GM12872 (cell line): ENCODE measurements at regions not wholly inside any gene's neighbourhood (a gene's known extent, or its start where the extent isn't known, plus 50 kb on each side); places are given as distances from the start of the nearest gene placed in this dataset.

Experiments
- TF ChIP-seq, protein P1 (sequence below): IDR thresholded peaks from 3 replicates; pipeline ENCODE4 v1.5.1; 2011; ENCODE audit warnings: low read depth, mild to moderate bottlenecking, low read length, moderate library complexity; ENCODE audit not compliant: insufficient read depth

DNA sequence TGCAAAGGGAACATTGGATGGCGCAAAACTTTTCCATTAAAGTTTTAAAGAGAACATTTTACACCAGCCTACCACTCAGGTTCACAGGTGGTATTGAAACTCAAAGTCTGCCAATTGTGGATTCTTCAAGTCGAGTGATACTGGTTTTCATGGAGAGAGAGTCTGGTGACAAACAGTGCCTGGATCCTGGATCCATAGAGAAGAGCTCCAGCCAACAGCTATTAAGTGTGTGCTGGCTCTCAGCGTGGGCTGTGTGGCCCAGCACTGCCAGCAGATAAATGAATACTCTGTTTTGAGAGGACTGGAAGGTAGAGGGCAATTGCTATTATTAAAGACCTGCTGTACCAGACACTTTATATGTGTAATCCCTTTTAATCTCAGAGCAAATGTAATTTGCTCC is 118.9 kb upstream of the SYT6 start:
- TF ChIP-seq, protein P1, sequence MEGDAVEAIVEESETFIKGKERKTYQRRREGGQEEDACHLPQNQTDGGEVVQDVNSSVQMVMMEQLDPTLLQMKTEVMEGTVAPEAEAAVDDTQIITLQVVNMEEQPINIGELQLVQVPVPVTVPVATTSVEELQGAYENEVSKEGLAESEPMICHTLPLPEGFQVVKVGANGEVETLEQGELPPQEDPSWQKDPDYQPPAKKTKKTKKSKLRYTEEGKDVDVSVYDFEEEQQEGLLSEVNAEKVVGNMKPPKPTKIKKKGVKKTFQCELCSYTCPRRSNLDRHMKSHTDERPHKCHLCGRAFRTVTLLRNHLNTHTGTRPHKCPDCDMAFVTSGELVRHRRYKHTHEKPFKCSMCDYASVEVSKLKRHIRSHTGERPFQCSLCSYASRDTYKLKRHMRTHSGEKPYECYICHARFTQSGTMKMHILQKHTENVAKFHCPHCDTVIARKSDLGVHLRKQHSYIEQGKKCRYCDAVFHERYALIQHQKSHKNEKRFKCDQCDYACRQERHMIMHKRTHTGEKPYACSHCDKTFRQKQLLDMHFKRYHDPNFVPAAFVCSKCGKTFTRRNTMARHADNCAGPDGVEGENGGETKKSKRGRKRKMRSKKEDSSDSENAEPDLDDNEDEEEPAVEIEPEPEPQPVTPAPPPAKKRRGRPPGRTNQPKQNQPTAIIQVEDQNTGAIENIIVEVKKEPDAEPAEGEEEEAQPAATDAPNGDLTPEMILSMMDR: no peak

DNA sequence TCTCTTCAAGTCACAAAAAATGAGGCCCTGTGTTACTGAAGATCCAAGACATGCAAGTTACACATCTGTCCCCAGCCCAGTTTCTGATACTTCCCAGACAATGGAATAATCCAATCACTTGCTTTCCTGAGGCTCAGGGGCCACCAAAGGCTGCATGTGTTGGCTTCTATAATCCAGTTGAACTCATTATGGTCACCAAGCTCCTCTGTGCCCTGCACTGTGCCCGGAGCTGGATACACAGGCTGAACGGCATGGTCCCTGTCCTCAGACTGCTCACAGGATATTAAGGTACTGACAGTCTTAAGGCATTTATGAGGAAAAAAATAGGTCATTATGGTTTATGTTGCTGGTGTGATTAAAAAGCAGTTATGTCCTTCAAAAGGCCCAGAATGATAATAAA is 117.0 kb upstream of the SYT6 start:
- TF ChIP-seq, protein P1: no peak

DNA sequence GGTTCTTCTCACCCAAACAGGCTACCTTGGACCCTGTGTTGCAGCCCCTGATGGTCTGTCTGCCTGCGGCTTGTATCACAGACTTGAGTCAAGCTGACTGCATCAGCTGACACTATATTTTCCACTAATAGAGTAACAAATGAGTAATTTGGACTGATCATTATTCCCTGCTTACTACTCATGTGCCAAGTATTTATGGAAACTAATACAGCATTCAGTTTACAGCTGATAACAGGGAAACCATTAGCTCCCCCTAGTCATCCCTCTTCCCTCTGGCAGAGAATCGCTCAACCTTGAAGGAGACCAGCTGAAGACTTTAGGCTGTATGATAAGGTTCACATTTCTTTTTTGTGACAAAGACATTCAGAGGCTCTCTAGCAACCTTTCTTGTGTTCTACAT is 116.6 kb upstream of the SYT6 start:
- TF ChIP-seq, protein P1: no peak

DNA sequence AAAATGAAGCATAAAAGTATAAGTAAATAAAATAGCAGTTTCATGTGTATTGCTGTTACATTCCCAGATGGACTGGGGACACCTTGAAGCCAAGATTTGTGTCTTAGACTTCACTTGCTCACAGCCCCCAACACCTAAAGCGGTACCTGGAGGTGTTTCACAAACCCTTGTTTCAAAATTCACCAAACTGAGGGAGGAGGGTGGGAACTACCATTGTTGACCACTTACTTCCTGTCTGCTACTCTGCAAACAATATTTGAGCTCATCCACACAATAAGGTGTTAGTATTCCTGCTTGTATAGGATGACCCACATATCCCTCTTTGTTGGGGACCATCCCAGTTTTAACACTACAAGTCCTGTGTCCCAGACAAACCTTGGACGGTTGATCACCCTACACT is 115.9 kb upstream of the SYT6 start:
- TF ChIP-seq, protein P1: no peak

DNA sequence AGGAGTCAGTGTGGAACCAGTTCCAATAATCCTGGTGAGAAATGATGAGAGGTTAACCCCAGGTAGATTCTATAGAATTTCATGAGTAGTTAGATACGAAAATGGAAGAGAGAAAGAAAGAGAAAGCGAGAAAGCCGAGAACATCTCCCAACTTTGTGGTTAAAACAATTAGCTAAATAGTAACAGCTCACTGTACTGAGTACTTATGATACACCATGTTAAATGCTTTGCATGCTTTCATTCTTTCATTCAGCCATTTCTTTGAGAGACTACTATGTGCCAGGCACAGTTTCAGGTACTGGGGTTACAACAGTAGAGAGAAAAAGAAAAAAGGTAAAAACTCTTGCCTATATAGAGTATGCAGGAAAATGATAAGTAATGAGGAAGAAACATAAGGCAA is 109.7 kb upstream of the SYT6 start:
- TF ChIP-seq, protein P1: no peak

- TF ChIP-seq, protein P1: no peak
Measured at GRCh38 chr1:114262337-114262736, 108.7 kb upstream of the SYT6 start.

GRCh38 chr1:114260805-114261484 is 107.3 kb upstream of the SYT6 start:
- TF ChIP-seq, protein P1: no peak
